ENCODE measurements at regions not wholly inside any gene's neighbourhood (a gene's known extent, or its start where the extent isn't known, plus 50 kb on each side); places are given as distances from the start of the nearest gene placed in this dataset.

- TF ChIP-seq, protein P1, sequence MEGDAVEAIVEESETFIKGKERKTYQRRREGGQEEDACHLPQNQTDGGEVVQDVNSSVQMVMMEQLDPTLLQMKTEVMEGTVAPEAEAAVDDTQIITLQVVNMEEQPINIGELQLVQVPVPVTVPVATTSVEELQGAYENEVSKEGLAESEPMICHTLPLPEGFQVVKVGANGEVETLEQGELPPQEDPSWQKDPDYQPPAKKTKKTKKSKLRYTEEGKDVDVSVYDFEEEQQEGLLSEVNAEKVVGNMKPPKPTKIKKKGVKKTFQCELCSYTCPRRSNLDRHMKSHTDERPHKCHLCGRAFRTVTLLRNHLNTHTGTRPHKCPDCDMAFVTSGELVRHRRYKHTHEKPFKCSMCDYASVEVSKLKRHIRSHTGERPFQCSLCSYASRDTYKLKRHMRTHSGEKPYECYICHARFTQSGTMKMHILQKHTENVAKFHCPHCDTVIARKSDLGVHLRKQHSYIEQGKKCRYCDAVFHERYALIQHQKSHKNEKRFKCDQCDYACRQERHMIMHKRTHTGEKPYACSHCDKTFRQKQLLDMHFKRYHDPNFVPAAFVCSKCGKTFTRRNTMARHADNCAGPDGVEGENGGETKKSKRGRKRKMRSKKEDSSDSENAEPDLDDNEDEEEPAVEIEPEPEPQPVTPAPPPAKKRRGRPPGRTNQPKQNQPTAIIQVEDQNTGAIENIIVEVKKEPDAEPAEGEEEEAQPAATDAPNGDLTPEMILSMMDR (IDR thresholded peaks at IDR 0.05; ENCODE audit: borderline replicate concordance, extremely low read depth, low read length, poor library complexity, severe bottlenecking) = no peak
- no peak for TF ChIP-seq EZH2 (IDR thresholded peaks at IDR 0.05; ENCODE audit: borderline replicate concordance, low read depth, low read length, severe bottlenecking)
These were observed 139.1 kb upstream of the SKOR2 start for GRCh38 chr18:47390410-47391024.

Measured in DND-41 (cell line).